Activated CD8-positive, alpha-beta T cell treated with anti-CD3 and anti-CD28 coated beads for 36 hours (primary cell): ENCODE measurements at regions not wholly inside any gene's neighbourhood (a gene's known extent, or its start where the extent isn't known, plus 50 kb on each side); places are given as distances from the start of the nearest gene placed in this dataset.

Experiments
- ATAC-seq: fragments of 200-7000 bp; cut with Tn5 transposase; one replicate; pipeline ENCODE4 v1.10.0; 2021; ENCODE audit warnings: mild to moderate bottlenecking, moderate library complexity
- CTCF ChIA-PET: fragments of 350-600 bp; sonication (Branson Sonifier 250); formaldehyde crosslinking; loops from one replicate; lab custom pipeline; 2021; ENCODE audit warnings: antibody characterized with exemption; lab: Charles Lee
- POLR2A ChIA-PET: fragments of 350-600 bp; sonication (Branson Sonifier 250); formaldehyde crosslinking; loops from one replicate; lab custom pipeline; 2021; ENCODE audit warnings: antibody characterized with exemption; lab: Charles Lee
- DNase-seq: peaks from one replicate; pipeline ENCODE4 v3.0.0-alpha.2; 2020
- H3K27ac Mint-ChIP-seq: one replicate; pipeline ENCODE4 v1.8.0; 2021; ENCODE audit warnings: mild to moderate bottlenecking, mixed read lengths
- H3K27me3 Mint-ChIP-seq: one replicate; pipeline ENCODE4 v1.8.0; 2021; ENCODE audit warnings: mixed read lengths
- H3K36me3 Mint-ChIP-seq: one replicate; pipeline ENCODE4 v1.8.0; 2021; ENCODE audit warnings: low read depth, mixed read lengths
- H3K4me1 Mint-ChIP-seq: one replicate; pipeline ENCODE4 v1.8.0; 2021; ENCODE audit warnings: low read depth, mixed read lengths
- H3K4me3 Mint-ChIP-seq: one replicate; pipeline ENCODE4 v1.8.0; 2021; ENCODE audit warnings: mild to moderate bottlenecking, moderate library complexity, mixed read lengths
- H3K9me3 Mint-ChIP-seq: one replicate; pipeline ENCODE4 v1.8.0; 2021; ENCODE audit warnings: mixed read lengths
- intact Hi-C: fragments of 100-400 bp; cut with micrococcal nuclease; formaldehyde crosslinking; loops from one replicate; pipeline ENCODE4 v1.10.0; 2022
- TF ChIP-seq, protein P1 (sequence below): fragments of 200-600 bp; IDR thresholded peaks from one replicate; pipeline ENCODE4 v1.8.0; 2022; ENCODE audit warnings: antibody characterized with exemption, mild to moderate bottlenecking

GRCh38 chr5:8333485-8333884 lies 464.5 kb downstream of the MTRR start:
- intact Hi-C loops, result no loop called here
- no peaks in the 10 kb centered on the region for H3K36me3 Mint-ChIP-seq
- DNase-seq, result no peak
- H3K27me3 Mint-ChIP-seq, result no peaks in the 10 kb centered on the region
- ChIA-PET CTCF (interaction anchor here (1.2 kb wide), 1 partner anchor 13 kb away, joined by 3 read pairs; no protein-coding TSS in a partner anchor), POLR2A (no interaction called here)
- H3K4me3 Mint-ChIP-seq, result no peak overlapping the region
- H3K27ac Mint-ChIP-seq, result no peak overlapping the region
- H3K4me1 Mint-ChIP-seq, result no peaks in the 10 kb centered on the region
- ATAC-seq, result no peak
- TF ChIP-seq, protein P1, sequence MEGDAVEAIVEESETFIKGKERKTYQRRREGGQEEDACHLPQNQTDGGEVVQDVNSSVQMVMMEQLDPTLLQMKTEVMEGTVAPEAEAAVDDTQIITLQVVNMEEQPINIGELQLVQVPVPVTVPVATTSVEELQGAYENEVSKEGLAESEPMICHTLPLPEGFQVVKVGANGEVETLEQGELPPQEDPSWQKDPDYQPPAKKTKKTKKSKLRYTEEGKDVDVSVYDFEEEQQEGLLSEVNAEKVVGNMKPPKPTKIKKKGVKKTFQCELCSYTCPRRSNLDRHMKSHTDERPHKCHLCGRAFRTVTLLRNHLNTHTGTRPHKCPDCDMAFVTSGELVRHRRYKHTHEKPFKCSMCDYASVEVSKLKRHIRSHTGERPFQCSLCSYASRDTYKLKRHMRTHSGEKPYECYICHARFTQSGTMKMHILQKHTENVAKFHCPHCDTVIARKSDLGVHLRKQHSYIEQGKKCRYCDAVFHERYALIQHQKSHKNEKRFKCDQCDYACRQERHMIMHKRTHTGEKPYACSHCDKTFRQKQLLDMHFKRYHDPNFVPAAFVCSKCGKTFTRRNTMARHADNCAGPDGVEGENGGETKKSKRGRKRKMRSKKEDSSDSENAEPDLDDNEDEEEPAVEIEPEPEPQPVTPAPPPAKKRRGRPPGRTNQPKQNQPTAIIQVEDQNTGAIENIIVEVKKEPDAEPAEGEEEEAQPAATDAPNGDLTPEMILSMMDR, result no peak
- H3K9me3 Mint-ChIP-seq, result no peaks in the 10 kb centered on the region

DNA sequence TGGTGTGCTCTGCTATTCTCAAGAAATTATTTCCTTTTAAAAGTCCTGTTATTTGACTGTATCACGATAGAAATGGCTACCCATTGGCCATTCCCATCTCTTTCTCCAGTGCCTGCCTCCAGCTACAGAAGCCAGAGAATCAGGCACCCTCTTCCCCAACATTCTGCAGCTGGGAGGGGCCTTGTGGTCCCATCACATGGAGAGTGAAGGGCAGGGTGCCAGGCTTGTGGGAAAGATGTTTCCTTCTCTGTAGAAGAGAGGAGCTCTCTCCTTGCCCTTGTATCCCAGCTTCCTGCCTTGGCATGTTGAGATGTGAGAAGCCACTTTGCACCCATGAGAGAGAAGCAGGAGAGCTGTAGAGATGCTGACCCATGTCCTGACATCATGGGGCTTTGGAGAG lies 465.0 kb downstream of the MTRR start:
- intact Hi-C loops, result no loop called here
- Mint-ChIP-seq H3K4me1 (no peaks in the 10 kb centered on the region), H3K4me3 (no peak overlapping the region), H3K27me3 (no peaks in the 10 kb centered on the region), H3K9me3 (no peaks in the 10 kb centered on the region), H3K36me3 (no peaks in the 10 kb centered on the region), H3K27ac (no peak overlapping the region)
- ATAC-seq (no peak), DNase-seq (no peak)
- ChIA-PET CTCF (interaction anchor here (1.2 kb wide), 1 partner anchor 14 kb away, joined by 3 read pairs; no protein-coding TSS in a partner anchor), POLR2A (no interaction called here)
- TF ChIP-seq, protein P1, result no peak

DNA sequence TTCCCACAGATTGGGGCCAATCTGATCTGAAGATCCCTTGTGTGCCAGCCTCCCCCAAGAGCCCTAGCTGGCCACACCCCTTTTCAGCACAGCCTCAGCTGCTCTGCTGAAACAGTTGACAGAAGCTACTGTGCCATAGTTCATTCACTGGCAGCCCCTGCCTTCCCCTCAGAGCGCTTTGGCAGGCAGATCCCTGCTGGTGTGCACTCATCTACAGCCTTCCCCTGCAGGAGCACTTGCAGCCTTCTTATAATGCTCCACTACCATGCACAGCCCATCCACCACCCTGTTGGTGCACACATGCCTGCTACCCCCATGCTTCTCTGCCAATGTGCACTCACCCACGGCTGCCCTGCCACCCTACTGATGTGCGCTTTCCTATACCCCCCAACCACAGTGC lies 471.3 kb downstream of the MTRR start:
- intact Hi-C loops, result no loop called here
- CTCF ChIA-PET, result no interaction called here
- TF ChIP-seq, protein P1, result no peak
- Mint-ChIP-seq H3K9me3 (peaks cover 5% of the 10 kb centered on the region), H3K36me3 (no peaks in the 10 kb centered on the region), H3K4me1 (no peaks in the 10 kb centered on the region), H3K4me3 (no peak overlapping the region), H3K27me3 (no peaks in the 10 kb centered on the region), H3K27ac (no peak overlapping the region)
- POLR2A ChIA-PET, result no interaction called here
- no peak for DNase-seq
- ATAC-seq, result no peak

DNA sequence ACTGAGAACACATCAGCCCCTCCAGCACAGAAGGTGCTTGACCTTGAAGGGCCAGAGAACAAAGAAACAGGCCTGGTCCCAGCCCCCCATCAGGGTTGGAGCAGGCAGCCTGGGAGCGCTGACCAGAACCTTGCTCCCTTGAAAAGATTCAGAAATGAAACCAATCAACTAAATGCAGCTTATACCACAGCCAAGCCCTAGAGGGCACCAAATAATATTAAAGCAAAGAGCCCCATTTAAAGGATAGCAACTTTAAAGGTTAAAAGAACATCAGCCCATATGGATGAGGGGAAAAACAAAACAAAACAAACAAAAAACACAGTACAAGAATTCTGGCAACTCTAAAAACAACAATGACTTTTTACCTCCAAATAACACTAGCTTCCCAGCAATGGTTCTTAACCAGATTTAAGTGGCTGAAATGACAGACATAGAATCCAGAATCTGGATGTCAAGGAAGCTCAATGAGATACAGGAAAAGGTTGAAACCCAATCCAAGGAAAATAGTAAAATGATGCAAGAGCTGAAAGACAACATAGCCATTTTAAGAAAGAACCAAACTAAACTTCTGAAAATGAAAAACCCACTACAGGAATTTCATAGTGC lies 471.9 kb downstream of the MTRR start:
- ChIA-PET CTCF (no interaction called here), POLR2A (no interaction called here)
- TF ChIP-seq, protein P1, result no peak
- intact Hi-C loops, result no loop called here
- Mint-ChIP-seq H3K27me3 (no peaks in the 10 kb centered on the region), H3K36me3 (no peaks in the 10 kb centered on the region), H3K4me1 (no peaks in the 10 kb centered on the region), H3K4me3 (no peak overlapping the region), H3K27ac (no peak overlapping the region), H3K9me3 (peaks cover 8% of the 10 kb centered on the region)
- no peak for DNase-seq
- ATAC-seq, result no peak

GRCh38 chr5:8341406-8341805 lies 472.5 kb downstream of the MTRR start:
- ChIA-PET CTCF (no interaction called here), POLR2A (no interaction called here)
- no peaks in the 10 kb centered on the region for H3K36me3 Mint-ChIP-seq
- H3K27me3 Mint-ChIP-seq, result no peaks in the 10 kb centered on the region
- no peak overlapping the region for H3K27ac Mint-ChIP-seq
- TF ChIP-seq, protein P1, result no peak
- ATAC-seq (no peak), DNase-seq (no peak)
- H3K4me3 Mint-ChIP-seq, result no peak overlapping the region
- intact Hi-C loops, result no loop called here
- no peaks in the 10 kb centered on the region for H3K4me1 Mint-ChIP-seq
- H3K9me3 Mint-ChIP-seq, result peaks cover 8% of the 10 kb centered on the region
